ENCODE measurements at regions not wholly inside any gene's neighbourhood (a gene's known extent, or its start where the extent isn't known, plus 50 kb on each side); places are given as distances from the start of the nearest gene placed in this dataset.

- Histone ChIP-seq H3K9me3 (replicated peaks; ENCODE audit: control insufficient read depth, insufficient read depth, low read length) (peaks cover 5% of the 10 kb centered on the region), H3K4me1 (ENCODE audit: control insufficient read depth, extremely low read depth, insufficient read depth, low read length) (no peaks in the 10 kb centered on the region), H3K4me2 (ENCODE audit: insufficient read depth, low read length) (no peak overlapping the region), H4K20me1 (replicated peaks; ENCODE audit: control insufficient read depth, extremely low read depth, insufficient read depth, low read length) (no peaks in the 10 kb centered on the region), H3K9me1 (replicated peaks; ENCODE audit: control insufficient read depth, extremely low read depth, insufficient read depth, low read length) (no peaks in the 10 kb centered on the region), H3K79me2 (ENCODE audit: control insufficient read depth, insufficient read depth, low read length) (no peaks in the 10 kb centered on the region), H3K4me3 (replicated peaks in 1 of 3; ENCODE audit: insufficient read depth in 1 of 3, low read depth in 1 of 3, low read length in 3 of 3) (no peak overlapping the region), H3K36me3 (ENCODE audit: control insufficient read depth in 2 of 2, extremely low read depth in 1 of 2, insufficient read depth in 2 of 2, low read length in 2 of 2) (no peaks in the 10 kb centered on the region), H2AFZ (ENCODE audit: low read depth, low read length) (no peak overlapping the region), H3K9ac (replicated peaks; ENCODE audit: extremely low read depth, insufficient read depth, low read length) (no peak overlapping the region), H3K27ac (ENCODE audit: insufficient read depth, low read depth, low read length) (no peak overlapping the region), H3K27me3 (ENCODE audit: control insufficient read depth in 2 of 2, insufficient read depth in 2 of 2, low read length in 2 of 2) (no peaks in the 10 kb centered on the region)
- ChIA-PET POLR2A (no interaction called here), CTCF (no interaction called here)
- TF ChIP-seq GATA2 (IDR thresholded peaks at IDR 0.05; ENCODE audit: insufficient read depth, insufficient read length, low read depth, low read length) (no peak), POLR2A (IDR thresholded peaks at IDR 0.05; ENCODE audit: low read depth, low read length) (no peak), FOS (IDR thresholded peaks at IDR 0.05; ENCODE audit: borderline replicate concordance, insufficient read depth, low read length) (no peak), MAX (IDR thresholded peaks at IDR 0.05; ENCODE audit: insufficient read depth, insufficient read length) (no peak), MYC (IDR thresholded peaks at IDR 0.05; ENCODE audit: low read depth, low read length) (no peak)
- BruUV-seq (replicated peaks): no TSS peak
- DNase-seq (ENCODE audit: low read depth, low spot score): no peak
- dilution Hi-C loops (cut with MboI; ENCODE audit: extremely low pct_ligation_motif_present, low sequenced_read_pairs) (no loop called here), intact Hi-C loops (cut with micrococcal nuclease) (no loop called here)
- FAIRE-seq: no peak
These were observed 86.6 kb upstream of the AGBL1 start for GRCh38 chr15:85993116-85993515.

- no TSS peak for BruUV-seq (replicated peaks)
These were observed 82.1 kb upstream of the AGBL1 start for GRCh38 chr15:85997618-85998017.

More at GRCh38 chr15:85997618-85998017, 82.1 kb upstream of the AGBL1 start:
- Histone ChIP-seq H3K4me1 (ENCODE audit: control insufficient read depth, extremely low read depth, insufficient read depth, low read length) (no peaks in the 10 kb centered on the region), H3K4me3 (replicated peaks in 1 of 3; ENCODE audit: insufficient read depth in 1 of 3, low read depth in 1 of 3, low read length in 3 of 3) (no peak overlapping the region), H3K9me1 (replicated peaks; ENCODE audit: control insufficient read depth, extremely low read depth, insufficient read depth, low read length) (no peaks in the 10 kb centered on the region), H4K20me1 (replicated peaks; ENCODE audit: control insufficient read depth, extremely low read depth, insufficient read depth, low read length) (no peaks in the 10 kb centered on the region), H3K36me3 (ENCODE audit: control insufficient read depth in 2 of 2, extremely low read depth in 1 of 2, insufficient read depth in 2 of 2, low read length in 2 of 2) (no peaks in the 10 kb centered on the region), H3K9ac (replicated peaks; ENCODE audit: extremely low read depth, insufficient read depth, low read length) (no peak overlapping the region), H3K27me3 (ENCODE audit: control insufficient read depth in 2 of 2, insufficient read depth in 2 of 2, low read length in 2 of 2) (no peaks in the 10 kb centered on the region), H3K4me2 (ENCODE audit: insufficient read depth, low read length) (no peak overlapping the region), H3K79me2 (ENCODE audit: control insufficient read depth, insufficient read depth, low read length) (no peaks in the 10 kb centered on the region), H3K9me3 (replicated peaks; ENCODE audit: control insufficient read depth, insufficient read depth, low read length) (peaks cover 6% of the 10 kb centered on the region), H3K27ac (ENCODE audit: insufficient read depth, low read depth, low read length) (no peak overlapping the region), H2AFZ (ENCODE audit: low read depth, low read length) (no peak overlapping the region)
- intact Hi-C loops (cut with micrococcal nuclease) (no loop called here), dilution Hi-C loops (cut with MboI; ENCODE audit: extremely low pct_ligation_motif_present, low sequenced_read_pairs) (no loop called here)
- ChIA-PET POLR2A (no interaction called here), CTCF (no interaction called here)
- FAIRE-seq (no peak), DNase-seq (ENCODE audit: low read depth, low spot score) (no peak)
- TF ChIP-seq MAX (IDR thresholded peaks at IDR 0.05; ENCODE audit: insufficient read depth, insufficient read length) (no peak), EZH2 (IDR thresholded peaks at IDR 0.05; ENCODE audit: borderline replicate concordance, low read depth, low read length, severe bottlenecking) (no peak), FOS (IDR thresholded peaks at IDR 0.05; ENCODE audit: borderline replicate concordance, insufficient read depth, low read length) (no peak), POLR2A (IDR thresholded peaks at IDR 0.05; ENCODE audit: low read depth, low read length) (no peak), CTCF (IDR thresholded peaks at IDR 0.05; ENCODE audit: extremely low read depth in 1 of 2, insufficient read depth in 1 of 2, low read depth in 1 of 2, low read length in 2 of 2) (no peak), MYC (IDR thresholded peaks at IDR 0.05; ENCODE audit: low read depth, low read length) (no peak), GATA2 (IDR thresholded peaks at IDR 0.05; ENCODE audit: insufficient read depth, insufficient read length, low read depth, low read length) (no peak), POLR2AphosphoS5 (IDR thresholded peaks at IDR 0.05; ENCODE audit: insufficient read depth, low read depth, low read length) (no peak), JUN (IDR thresholded peaks at IDR 0.05; ENCODE audit: borderline replicate concordance, insufficient read depth, insufficient read length, low read depth) (no peak)

All from endothelial cell of umbilical vein (primary cell).